Forelimb muscle (tissue), 1 donor: ENCODE measurements at regions not wholly inside any gene's neighbourhood (a gene's known extent, or its start where the extent isn't known, plus 50 kb on each side); places are given as distances from the start of the nearest gene placed in this dataset.

ENCODE experiments used
- DNase-seq: peaks from one replicate; pipeline ENCODE4 v3.0.0-alpha.2; 2013; ENCODE audit warnings: low read depth

GRCh38 chr2:105595536-105595935, 149.2 kb upstream of the NCK2 start:
- no peak for DNase-seq

DNA sequence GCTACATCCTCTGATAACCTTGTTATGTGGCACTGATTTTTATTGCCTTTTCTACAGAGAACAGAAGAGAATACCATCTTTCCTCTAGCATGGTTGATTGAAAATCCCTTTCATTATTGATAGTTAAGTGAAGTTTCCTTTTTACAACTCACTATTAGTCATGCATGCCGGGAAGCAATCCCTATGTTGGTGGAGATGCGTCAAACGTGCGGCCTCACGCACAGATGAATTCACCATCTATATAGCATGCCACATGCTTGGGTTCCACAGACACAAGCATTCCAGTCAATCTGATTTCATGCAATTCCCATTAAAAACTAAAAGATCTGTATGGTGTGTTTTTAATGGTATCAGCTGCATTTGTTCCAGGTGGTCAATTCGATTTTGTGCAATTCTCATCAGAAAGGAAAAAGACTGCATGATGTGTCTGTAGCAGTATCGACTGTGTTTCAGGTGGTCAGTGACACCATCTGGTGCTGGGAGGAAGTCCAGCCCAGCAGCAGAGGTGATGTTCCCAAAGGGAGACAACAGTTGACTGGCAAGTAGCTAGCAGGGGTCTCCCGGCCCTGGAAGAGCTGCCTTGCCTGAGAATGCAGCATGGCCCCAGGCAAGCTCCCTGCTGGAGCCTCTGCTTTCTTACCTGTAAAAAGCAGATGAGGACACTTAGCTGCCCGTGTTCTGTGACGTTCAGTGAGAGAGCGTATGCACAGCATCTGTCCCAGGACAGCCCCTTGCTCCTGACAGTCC, 151.3 kb upstream of the NCK2 start:
- no peak for DNase-seq

DNA sequence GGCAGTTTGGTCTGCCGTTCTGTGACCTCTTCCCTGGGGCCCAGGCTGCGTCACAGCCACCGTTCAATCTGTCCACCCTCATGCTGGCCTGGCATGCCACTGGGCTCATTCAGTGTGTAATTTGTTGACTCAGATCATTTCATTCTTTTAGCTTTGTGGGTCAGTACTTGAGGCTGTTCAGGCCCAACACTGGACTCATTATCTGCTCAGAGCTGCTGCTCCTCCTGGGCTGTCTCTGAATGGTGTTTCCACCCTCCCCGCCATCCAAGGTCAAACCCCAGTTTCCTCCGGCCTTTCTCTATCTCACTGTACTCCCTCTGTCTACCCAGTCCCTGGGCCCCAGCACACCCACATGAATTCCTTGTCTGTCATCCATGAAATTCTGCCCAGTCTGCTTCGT, 152.4 kb upstream of the NCK2 start:
- DNase-seq: no peak

GRCh38 chr2:105590780-105591660, 153.7 kb upstream of the NCK2 start:
- DNase-seq: no peak

- DNase-seq: no peak
Measured at GRCh38 chr2:105588581-105588980, 156.1 kb upstream of the NCK2 start.

DNA sequence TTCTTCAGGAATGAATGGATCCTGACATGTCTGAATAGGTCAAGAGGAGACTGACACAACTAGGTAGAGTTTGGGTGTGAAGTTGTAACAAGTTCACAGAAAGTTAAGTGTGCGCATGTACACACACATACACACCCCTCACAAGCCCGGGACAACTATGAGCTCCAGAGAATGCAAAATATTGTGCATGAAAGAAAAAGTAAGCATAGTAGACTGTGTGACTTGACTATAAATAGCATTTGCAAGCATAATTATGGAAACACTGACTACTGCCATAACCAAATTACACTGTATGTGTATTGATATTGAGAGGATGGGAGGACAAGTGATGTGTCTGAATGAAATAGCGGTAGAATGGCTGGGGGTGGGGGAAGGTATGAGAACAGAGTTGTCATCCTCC, 157.1 kb upstream of the NCK2 start:
- no peak for DNase-seq

DNA sequence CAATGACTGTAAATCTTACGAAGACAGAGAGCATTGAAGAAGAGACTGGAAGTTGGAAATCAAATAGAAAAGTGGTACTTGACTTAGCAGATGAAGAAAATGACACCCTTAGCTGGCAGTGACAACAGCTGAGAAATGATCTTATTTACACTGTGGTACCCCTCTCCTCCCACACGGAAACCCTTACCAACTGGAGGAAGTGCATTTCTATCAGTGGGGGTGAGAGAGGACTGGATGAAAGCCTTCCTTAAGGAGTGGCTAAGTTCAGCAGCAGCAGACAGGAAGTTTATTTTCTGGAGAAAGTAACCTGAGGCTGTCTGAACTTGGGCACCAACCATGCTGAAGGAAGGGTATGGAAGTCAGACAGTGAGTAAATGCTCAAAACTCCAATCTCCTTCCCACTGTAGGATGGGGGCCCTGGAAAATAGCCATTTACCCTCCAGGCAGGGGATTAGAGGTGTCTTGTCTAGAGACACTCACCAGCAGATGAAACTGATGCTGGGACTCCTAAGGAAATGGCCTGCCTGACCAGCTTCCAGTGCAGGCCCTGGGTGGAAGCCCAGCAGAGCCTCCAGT, 160.2 kb upstream of the NCK2 start:
- DNase-seq: no peak

GRCh38 chr2:105582952-105583660, 161.6 kb upstream of the NCK2 start:
- no peak for DNase-seq

DNA sequence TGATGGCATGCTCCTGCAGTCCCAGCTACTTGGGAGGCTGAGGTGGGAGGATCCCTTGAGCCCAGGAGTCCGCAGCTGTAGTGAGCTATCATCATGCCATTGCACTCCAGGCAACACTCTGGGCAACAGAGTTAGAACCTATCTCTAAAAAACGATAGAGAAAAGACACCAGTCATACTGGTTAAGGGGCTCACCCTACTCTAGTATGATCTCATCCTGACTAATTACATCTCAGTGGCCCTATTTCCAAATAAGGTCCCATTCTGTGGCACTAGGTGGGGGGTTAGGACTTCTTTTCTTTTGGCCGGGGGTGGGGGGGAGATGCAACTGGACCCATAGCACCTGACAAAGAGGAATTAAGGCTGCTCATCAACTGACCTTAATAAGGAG, 163.2 kb upstream of the NCK2 start:
- no peak for DNase-seq

- no peak for DNase-seq
Measured at GRCh38 chr2:105580870-105581554, 163.7 kb upstream of the NCK2 start.

GRCh38 chr2:105580216-105580615, 164.5 kb upstream of the NCK2 start:
- no peak for DNase-seq

DNA sequence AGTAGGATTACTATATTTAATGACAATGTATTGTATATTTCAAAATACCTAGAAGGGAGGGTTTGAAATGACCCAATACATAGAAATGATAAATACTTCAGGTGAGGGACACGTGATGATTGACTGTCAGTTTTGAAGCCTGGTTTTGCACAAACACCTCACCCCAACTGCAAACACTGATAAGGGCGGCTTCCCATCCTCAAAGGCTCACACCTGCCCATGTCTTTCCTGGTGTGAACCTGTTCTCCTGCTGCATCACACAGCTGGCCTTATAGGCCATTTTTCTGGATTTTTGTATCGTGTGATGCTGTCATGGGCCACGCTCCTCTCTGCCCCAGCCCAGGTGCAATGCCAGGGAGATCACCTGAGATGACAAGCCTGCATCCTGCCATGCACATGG, 166.5 kb upstream of the NCK2 start:
- no peak for DNase-seq

DNA sequence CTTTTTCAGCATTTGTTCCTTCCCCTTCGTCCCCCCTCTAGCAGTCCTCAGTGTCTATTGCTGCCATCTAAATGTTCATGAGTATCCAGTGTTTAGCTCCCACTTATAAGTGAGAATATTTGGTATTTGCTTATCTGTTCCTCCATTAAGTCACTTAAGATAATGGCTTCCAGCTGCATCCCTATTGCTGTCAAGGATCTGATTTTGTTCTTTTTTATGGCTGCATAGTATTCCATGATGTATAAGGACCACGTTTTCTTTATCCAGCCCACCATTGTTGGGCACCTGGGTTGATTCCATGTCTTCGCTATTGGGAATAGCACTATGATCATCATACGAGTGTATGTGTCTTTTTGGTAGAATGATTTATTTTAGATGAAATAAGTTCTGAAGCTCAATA, 166.9 kb upstream of the NCK2 start:
- no peak for DNase-seq

GRCh38 chr2:105576440-105577241, 168.1 kb upstream of the NCK2 start:
- no peak for DNase-seq

DNA sequence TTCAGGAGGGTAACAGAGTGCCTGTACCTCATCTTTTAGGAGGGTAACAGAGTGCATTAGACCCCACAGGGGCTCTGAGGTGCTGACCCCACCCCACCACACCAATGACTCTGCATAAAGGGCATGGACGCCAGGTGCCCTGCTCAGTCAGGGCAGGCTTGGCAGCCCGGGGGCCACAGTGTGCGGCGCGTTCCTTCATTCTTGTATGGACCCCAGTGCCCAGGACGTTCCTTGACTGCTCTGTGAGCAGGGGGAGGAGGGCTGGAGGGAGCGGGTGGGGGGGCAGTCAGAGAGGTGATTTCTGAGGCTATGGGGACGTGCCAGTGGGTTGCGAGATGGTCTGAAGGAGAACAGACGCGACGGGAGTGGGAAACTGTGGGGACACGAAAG, 168.7 kb upstream of the NCK2 start:
- DNase-seq: no peak

DNA sequence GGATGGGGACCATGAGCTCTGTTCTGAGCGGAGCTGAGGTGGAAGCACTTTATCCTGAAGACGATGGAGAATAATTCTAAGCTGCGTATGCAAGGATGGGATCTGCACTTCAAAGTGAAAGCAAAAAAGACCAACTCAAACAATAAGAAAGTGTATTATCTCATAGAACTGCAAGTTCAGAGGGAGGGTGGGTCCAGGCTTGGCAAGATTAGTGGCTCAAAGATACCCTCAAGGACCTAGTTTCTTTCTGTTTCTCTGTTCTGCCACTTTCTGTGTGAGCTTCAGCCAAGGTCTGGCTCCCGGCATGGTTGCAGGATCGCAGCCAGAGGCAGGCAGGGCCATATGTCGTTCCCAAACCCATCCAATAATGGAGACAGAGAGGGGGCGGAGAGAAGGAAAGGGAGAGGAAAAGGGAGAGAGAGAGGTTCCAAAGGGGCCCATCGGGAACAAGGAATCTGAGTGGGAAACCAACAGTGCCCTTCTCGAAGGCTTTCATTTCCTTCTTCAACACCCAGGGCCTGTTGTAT, 169.2 kb upstream of the NCK2 start:
- no peak for DNase-seq

- no peak for DNase-seq
Measured at GRCh38 chr2:105574796-105575344, 169.8 kb upstream of the NCK2 start.

GRCh38 chr2:105573910-105574655, 170.6 kb upstream of the NCK2 start:
- no peak for DNase-seq

GRCh38 chr2:105573490-105573889, 171.2 kb upstream of the NCK2 start:
- no peak for DNase-seq
